Panc1 (cell line): ENCODE measurements at regions not wholly inside any gene's neighbourhood (a gene's known extent, or its start where the extent isn't known, plus 50 kb on each side); places are given as distances from the start of the nearest gene placed in this dataset.

Source experiments
- ATAC-seq: fragments of 200-7000 bp; cut with Tn5 transposase; 2 replicates; pipeline ENCODE4 v1.9.1; 2020; ENCODE audit warnings: mild to moderate bottlenecking, moderate library complexity
- BruUV-seq: library from RNA; stranded (reverse); fragments of 400-500 nt; replicated peaks from 2 replicates; lab custom pipeline; 2021; lab: Mats Ljungman, UMichigan
- CTCF ChIA-PET: fragments of 300-600 bp; sonication (Branson Sonifier 250); formaldehyde crosslinking; loops from one replicate; lab custom pipeline; 2022; ENCODE audit warnings: antibody characterized with exemption; lab: Charles Lee
- POLR2A ChIA-PET: fragments of 300-600 bp; sonication (Branson Sonifier 250); formaldehyde crosslinking; loops from one replicate; lab custom pipeline; 2022; ENCODE audit warnings: antibody characterized with exemption; lab: Charles Lee
- DNase-seq: peaks from one replicate; pipeline ENCODE4 v3.0.0-alpha.2; 2010; ENCODE audit warnings: low read depth, low spot score
- H3K27ac ChIP-seq: 2 replicates; pipeline ENCODE4 v1.5.1; 2011; ENCODE audit warnings: mild to moderate bottlenecking, low read length, inconsistent platforms
- H3K27me3 ChIP-seq: fragments of 200-500 bp; sonication (Bioruptor generic); 2 replicates; pipeline ENCODE4 v1.6.0; 2014; ENCODE audit warnings: low read length, inconsistent platforms; ENCODE audit not compliant: control insufficient read depth, insufficient read depth
- H3K36me3 ChIP-seq: fragments of 200-500 bp; sonication (Bioruptor generic); 2 replicates; pipeline ENCODE4 v1.5.1; 2014; ENCODE audit warnings: inconsistent platforms, mild to moderate bottlenecking, low read length, moderate library complexity; ENCODE audit not compliant: control insufficient read depth, insufficient read depth
- H3K4me1 ChIP-seq: 2 replicates; pipeline ENCODE4 v1.5.1; 2011; ENCODE audit warnings: inconsistent platforms, mild to moderate bottlenecking, low read length, moderate library complexity; ENCODE audit not compliant: control insufficient read depth, insufficient read depth
- H3K4me3 ChIP-seq, 2 experiments: 2 replicates each; pipeline ENCODE4 v1.5.1; 2011 to 2012; ENCODE audit warnings: low read depth in 2 of 2, low read length in 2 of 2, mild to moderate bottlenecking in 2 of 2, inconsistent platforms in 1 of 2, moderate library complexity in 1 of 2
- H3K9me3 ChIP-seq: fragments of 200-500 bp; sonication (Bioruptor generic); 2 replicates; pipeline ENCODE4 v1.5.1; 2014; ENCODE audit warnings: low read depth, mild to moderate bottlenecking, inconsistent platforms, low read length, moderate library complexity; ENCODE audit not compliant: control insufficient read depth, insufficient read depth
- POLR2AphosphoS5 ChIP-seq: IDR thresholded peaks from 2 replicates; pipeline ENCODE4 v1.6.1; 2012; ENCODE audit warnings: mild to moderate bottlenecking, low read depth, low read length, moderate library complexity
- REST ChIP-seq, 2 experiments: IDR thresholded peaks; 2 replicates each; pipeline ENCODE4 v1.6.1; 2011 to 2012; ENCODE audit warnings: low read depth in 2 of 2, control low read depth in 1 of 2, low read length in 1 of 2, mild to moderate bottlenecking in 1 of 2, moderate library complexity in 1 of 2; ENCODE audit not compliant: insufficient read depth in 1 of 2
- SIN3A ChIP-seq: IDR thresholded peaks from 2 replicates; pipeline ENCODE4 v1.6.1; 2012; ENCODE audit warnings: low read depth, mild to moderate bottlenecking, low read length, moderate library complexity, borderline replicate concordance; ENCODE audit not compliant: insufficient read depth
- TCF7L2 ChIP-seq: IDR thresholded peaks from 2 replicates; pipeline ENCODE4 v1.6.1; 2011; ENCODE audit warnings: mild to moderate bottlenecking, low read depth, low read length, inconsistent platforms
- in situ Hi-C: cut with HindIII; loops from 2 replicates; pipeline ENCODE4 v1.10.0; 2016; ENCODE audit warnings: low sequenced_read_pairs, low pct_unique_long_range_greater_than_20kb
- intact Hi-C: fragments of 100-400 bp; cut with micrococcal nuclease; formaldehyde crosslinking; loops from one replicate; pipeline ENCODE4 v1.10.0; 2022; ENCODE audit not compliant: unreplicated experiment
- TF ChIP-seq, protein P1 (sequence below): fragments of 450-650 bp; IDR thresholded peaks from 2 replicates; pipeline ENCODE4 v1.5.1; 2017; ENCODE audit warnings: mild to moderate bottlenecking

GRCh38 chr6:67121115-67121514 is 1414.1 kb upstream of the EYS start:
- no TSS peak for BruUV-seq
- in situ Hi-C loops, result no loop called here
- CTCF ChIA-PET, result no interaction called here
- DNase-seq (no peak), ATAC-seq (no peak)
- intact Hi-C loops, result no loop called here
- no peak for TF ChIP-seq POLR2AphosphoS5
- TF ChIP-seq, protein P1, sequence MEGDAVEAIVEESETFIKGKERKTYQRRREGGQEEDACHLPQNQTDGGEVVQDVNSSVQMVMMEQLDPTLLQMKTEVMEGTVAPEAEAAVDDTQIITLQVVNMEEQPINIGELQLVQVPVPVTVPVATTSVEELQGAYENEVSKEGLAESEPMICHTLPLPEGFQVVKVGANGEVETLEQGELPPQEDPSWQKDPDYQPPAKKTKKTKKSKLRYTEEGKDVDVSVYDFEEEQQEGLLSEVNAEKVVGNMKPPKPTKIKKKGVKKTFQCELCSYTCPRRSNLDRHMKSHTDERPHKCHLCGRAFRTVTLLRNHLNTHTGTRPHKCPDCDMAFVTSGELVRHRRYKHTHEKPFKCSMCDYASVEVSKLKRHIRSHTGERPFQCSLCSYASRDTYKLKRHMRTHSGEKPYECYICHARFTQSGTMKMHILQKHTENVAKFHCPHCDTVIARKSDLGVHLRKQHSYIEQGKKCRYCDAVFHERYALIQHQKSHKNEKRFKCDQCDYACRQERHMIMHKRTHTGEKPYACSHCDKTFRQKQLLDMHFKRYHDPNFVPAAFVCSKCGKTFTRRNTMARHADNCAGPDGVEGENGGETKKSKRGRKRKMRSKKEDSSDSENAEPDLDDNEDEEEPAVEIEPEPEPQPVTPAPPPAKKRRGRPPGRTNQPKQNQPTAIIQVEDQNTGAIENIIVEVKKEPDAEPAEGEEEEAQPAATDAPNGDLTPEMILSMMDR, result no peak
- TF ChIP-seq SIN3A, result no peak
- TF ChIP-seq REST (IDR thresholded peaks at IDR 0.05; ENCODE audit: insufficient read depth in 1 of 2, low read depth in 2 of 2, low read length in 1 of 2), result no peak
- TF ChIP-seq TCF7L2, result no peak
- Histone ChIP-seq H3K9me3 (no peaks in the 10 kb centered on the region), H3K27ac (no peak overlapping the region), H3K27me3 (no peaks in the 10 kb centered on the region), H3K36me3 (no peaks in the 10 kb centered on the region), H3K4me3 (no peak overlapping the region), H3K4me1 (no peaks in the 10 kb centered on the region)
- POLR2A ChIA-PET, result no interaction called here

GRCh38 chr6:67112120-67112519 is 1405.1 kb upstream of the EYS start:
- intact Hi-C loops, result no loop called here
- POLR2A ChIA-PET, result no interaction called here

More at GRCh38 chr6:67112120-67112519, 1405.1 kb upstream of the EYS start:
- H3K27me3 ChIP-seq, result no peaks in the 10 kb centered on the region
- no peaks in the 10 kb centered on the region for H3K36me3 ChIP-seq
- ATAC-seq, result no peak
- no peak overlapping the region for H3K27ac ChIP-seq
- in situ Hi-C loops, result no loop called here
- TF ChIP-seq, protein P1, result peak; percentile 7; the same call in 1 of the 2 replicates
- no peak for TF ChIP-seq TCF7L2
- H3K4me3 ChIP-seq, result no peak overlapping the region
- CTCF ChIA-PET, result no interaction called here
- H3K9me3 ChIP-seq, result no peaks in the 10 kb centered on the region
- H3K4me1 ChIP-seq, result no peaks in the 10 kb centered on the region
- BruUV-seq, result no TSS peak
- no peak for DNase-seq
